Kasumi-1 (cell line): ENCODE measurements at regions not wholly inside any gene's neighbourhood (a gene's known extent, or its start where the extent isn't known, plus 50 kb on each side); places are given as distances from the start of the nearest gene placed in this dataset.
"Not testable (repeated sequence)": the region's sequence is repeated elsewhere in the genome, so short reads cannot be mapped to it uniquely, and the experiment has no call there.

Experiments used
- DNase-seq, 2 experiments: peaks; one replicate each; lab custom pipeline; 2025; lab: John Stamatoyannopoulos, UW

DNA sequence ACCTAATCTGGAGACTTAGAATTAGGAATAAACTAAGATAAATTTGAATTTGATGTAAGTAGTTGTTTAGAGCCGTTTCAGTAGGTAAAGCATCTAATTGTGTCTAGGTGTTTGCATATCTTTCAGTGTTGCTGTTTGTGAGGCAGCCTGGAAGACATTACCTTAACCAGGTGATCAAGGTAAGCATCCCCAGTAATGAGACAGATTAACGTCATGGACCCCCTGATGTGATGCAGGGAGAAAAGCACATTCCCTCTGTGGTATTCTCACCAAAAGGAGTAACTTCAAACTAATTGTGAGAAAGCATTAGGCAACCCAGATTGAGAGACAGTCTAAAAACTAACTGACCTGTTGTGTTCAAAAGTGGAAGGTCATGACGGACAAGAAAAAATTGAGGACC, 251.6 kb downstream of the NUAK1 start:
- no peak for DNase-seq

DNA sequence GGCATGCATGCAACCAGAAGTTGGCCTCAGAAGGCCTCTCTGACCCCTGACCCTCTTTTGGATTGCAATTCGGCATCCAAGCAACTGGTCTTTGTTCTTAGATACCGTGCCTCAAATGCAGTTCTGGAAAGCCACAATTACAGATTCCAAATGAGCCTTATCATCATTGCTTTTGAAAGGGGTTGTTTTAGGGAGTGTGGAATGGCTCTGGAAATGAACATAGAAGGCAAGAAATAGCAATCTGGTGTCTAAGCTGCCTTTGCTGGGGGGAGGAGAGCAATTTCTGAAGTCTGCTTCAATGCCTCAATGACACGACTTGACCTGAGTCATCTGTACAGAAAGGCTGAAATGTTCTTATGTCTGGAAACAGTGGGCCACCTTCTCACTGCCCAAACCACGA, 250.1 kb downstream of the NUAK1 start:
- DNase-seq = no peak

DNA sequence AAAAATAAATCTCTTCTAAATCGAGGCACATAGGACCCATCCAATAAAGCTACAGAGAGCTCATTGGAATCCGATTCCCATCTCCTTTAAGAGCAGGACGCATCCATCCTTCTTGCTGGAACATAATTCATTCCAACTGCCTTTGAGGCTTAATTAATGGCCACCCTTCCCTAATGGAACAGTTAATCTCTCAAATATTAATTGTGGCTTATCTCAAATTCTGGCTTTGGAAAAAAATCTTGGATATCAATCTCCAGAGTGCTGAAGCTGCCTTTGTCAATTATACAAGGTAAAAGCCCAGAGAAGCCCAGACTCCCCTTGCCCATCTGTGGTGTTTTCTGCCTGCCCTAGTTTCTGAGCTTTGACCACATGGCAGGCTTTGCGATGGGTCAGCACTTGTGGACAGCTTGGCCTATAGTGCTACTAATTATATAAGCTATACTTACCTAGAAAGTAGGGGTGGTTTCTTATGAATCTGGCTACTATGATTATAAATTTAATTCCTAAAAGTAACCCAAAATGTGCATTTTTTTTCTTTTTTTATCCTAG, 246.3 kb downstream of the NUAK1 start:
- DNase-seq = no peak

DNA sequence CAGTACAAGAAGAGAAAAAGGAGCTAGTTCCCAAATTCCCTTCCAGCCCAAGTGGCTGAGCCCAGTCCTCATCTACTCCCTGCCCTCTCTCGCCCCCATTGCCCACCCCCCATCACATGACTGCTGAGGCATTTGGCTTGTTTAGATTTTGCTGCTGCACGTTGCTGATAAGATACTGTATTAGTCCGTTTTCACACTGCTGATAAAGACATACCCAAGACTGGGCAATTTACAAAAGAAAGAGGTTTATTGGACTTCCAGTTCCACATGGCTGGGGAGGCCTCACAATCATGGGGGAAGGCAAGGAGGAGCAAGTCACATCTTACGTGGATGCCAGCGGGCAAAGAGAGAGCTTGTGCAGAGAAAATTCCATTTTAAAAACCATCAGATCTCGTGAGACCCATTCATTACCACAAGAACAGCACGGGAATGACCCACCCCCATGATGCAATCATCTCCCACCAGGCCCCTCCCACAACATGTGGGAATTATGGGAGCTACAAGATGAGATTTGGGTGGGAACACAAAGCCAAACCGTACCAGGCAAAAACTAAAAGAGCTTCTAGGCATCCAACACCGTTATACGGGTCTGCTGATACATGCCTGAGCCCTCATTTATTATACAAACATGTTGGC, 243.4 kb downstream of the NUAK1 start:
- not testable (repeated sequence) for DNase-seq

DNA sequence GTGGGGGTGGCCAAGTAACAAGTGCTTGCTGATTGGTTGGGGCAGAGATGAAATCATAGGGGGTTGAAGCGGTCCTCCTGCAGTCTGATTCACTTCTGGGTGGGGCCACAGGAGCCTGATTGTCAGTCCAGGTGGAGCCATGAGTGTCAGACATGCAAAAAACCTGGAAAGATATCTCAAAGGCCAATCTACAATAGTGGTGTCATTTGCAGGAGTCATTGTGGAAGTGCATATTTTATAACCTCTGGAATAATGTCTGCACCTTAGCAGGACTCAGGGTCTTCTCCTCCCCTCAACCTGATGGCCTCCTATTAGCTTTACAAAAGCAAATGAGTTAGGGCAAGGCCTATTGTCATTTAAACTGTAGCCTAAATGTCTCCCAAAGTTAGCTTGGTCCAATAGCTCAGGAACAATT, 241.4 kb downstream of the NUAK1 start:
- DNase-seq = no peak

DNA sequence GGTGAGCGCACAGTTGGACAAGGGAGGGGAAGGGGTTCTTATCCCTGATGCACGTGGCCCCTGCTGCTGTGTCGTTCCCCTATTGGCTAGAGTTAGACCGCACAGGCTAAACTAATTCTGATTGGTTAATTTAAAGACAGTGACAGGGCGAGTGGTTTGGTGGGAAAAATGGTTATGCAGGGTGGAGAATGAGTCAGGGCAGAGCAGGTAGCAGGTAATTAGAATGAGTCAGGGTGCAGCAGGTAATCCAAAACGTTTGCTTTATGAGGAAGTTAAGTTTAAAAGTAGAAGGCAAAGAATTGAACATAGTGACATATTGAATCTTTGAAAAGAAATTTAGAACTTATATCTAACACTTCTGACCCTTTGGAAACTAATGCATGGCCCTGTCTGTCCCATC, 240.5 kb downstream of the NUAK1 start:
- not testable (repeated sequence) for DNase-seq

DNA sequence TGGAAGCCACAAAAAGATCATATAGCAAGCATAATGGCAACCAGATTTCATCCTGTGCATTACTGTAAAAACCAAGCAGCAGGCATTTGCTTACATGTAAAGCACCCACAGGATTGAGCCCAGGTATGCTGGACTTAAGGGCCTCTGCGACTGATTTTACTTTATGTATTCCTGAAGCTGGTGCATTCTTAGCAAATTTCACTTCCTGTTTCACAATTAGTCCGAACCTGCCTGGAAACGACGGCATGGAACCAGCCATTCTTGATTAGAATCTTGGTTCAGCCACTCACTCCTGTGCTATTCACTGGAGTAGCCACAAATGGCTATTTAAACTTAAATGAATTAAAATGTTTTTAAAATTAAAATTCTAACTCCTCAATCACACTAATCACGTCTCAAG, 239.2 kb downstream of the NUAK1 start:
- DNase-seq = no peak

DNA sequence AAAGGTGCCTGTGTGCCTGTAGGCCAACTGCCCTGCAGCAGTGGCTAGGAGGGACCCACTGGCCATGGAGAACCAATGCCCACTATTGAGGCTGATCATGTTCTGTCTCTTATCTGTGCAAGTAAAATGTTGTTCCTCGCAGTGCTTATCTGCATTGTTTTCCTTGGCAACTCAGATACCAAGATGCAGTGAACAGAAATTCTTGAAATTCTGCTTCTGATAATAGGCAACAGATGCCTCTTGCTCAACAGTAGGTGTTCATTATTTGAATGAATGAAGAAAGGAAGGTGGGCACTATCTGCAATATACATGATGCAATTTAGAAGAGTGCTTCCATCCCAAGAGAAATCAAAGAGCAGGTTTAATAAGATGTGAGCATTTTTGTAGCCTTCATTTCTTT, 232.2 kb downstream of the NUAK1 start:
- DNase-seq = no peak

DNA sequence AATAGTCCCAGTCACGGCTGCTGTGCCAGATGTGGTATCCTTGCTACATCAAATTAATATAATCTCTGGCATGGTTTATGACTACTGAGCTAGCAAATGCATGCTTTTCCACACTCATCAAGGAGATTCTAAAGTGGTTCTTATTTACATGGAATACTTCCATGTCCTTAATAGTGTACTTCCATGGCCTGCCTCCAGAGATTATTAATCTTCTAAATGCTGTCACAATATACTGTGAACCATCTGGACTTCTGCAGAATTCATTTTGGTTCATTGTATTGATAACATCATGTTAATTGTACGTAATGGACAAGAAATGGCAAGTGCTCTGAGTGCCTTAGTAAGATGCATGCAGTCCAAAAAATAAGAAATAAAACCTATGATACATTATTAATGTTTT, 230.8 kb downstream of the NUAK1 start:
- no peak for DNase-seq

DNA sequence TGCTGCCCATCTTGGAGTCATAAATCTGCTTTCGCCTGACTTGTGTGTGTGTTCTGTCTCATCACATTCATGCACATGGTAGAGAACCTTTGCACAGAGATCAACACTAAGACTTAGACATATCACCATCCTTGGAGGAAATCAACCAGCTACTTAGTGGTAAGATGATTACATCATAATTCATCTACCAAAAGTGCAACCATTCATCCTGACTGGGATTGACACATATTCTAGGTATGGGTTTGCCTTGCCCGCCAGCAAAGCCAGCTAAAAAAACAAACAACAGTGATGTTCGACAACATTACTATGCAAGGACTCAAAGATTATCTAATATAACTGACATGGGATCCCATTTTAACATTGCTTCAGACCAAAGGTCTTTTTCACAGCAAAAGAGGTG, 228.7 kb downstream of the NUAK1 start:
- DNase-seq = no peak

DNA sequence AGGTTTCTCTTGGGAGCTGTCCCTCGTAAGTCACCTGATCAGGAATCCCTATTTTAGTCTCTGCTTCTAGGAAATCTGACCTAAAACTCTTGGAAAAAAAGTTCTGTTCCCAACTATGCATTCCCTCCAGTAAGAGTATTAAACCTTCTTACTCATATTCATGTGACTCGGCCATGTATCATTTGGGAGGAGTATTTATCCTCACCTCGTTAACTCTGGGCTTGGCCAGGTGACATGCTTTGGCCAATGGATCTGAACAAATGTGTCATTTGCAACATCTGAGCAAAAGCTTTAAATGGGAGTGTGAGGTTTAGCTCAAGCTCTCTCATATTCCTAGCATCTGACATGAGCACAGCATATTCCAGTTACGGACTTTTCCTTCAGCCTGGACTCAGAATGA, 226.8 kb downstream of the NUAK1 start:
- DNase-seq = no peak

DNA sequence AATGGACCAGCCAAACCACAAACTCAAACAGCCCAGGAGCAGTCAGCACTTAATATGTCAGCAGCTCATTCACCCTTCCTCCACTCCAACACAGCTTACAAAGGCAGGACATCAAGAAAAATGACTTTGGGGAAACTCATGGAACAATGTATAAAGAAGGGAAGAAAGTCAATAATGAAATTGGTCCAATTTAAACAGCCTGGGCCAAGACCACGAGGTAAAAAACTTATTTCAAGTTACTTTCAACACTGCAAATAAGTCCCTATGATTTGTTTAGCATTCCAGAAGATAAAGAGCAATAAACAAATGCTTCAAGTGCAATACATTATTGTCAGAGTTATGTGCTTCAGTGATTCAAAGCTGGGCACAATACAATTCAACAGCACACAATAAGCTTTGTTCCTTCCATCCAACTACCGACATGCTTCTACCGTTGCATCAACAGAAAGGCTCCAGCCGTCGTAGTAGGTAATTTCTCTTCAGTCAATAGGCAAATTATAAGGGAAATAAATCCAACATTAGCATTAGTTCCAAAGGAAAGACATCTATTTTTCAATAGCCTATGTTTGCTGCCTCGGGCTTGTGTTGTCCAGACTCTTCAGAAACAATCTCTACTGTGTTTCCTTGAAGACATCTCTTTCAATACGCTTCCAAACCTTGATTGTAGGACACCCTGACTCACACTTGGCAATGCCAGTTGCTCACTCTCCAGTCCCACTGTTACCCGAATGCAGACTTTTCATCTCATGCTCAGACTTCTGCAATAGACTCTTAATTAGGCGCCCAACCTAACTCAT, 225.7 kb downstream of the NUAK1 start:
- no peak for DNase-seq

DNA sequence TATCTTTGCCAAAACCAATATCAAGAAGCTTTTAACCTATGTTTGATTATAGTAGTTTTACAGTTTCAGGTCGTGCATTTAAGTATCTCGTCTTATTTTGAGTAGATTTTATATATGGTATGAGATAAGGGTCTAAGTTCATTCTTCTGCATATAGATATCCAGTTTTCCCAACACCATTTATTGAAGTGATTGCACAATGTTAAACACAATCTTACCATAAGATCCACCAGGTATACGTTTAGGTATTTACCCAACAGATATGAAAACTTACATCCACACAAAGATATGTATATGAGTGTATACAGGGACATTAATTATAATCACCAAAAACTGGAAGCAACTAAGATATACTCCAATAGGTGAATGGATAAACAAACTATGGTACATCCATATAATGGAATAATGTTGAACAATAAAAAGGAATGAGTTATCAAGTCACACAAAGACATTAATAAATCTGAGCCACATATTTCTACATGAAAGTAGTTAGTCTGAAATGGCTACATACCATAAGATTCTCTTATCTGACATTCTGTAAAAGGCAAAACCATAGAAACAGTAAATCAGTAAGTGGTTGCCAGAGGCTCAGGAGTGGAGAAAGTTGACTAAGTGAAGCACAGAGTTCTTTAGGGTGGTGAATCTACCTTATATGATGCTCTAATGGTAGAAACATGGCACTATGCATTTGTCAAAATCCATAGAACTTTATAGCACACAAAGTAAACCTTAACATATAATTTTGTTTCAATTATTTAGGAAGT, 222.6 kb downstream of the NUAK1 start:
- no peak for DNase-seq

DNA sequence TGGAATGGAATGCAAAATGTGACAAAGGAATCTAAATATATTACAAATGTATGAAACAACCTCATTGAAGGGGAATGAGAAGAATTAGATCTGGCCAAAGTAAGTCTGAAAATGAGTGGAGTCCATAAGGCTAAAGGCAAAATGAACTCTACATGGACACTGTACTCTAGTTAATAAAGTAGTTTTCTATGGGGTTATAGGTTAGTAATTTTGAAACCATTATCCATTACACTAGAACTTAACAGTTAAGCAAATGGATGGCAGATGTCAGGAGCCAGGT, 222.1 kb downstream of the NUAK1 start:
- DNase-seq = no peak

DNA sequence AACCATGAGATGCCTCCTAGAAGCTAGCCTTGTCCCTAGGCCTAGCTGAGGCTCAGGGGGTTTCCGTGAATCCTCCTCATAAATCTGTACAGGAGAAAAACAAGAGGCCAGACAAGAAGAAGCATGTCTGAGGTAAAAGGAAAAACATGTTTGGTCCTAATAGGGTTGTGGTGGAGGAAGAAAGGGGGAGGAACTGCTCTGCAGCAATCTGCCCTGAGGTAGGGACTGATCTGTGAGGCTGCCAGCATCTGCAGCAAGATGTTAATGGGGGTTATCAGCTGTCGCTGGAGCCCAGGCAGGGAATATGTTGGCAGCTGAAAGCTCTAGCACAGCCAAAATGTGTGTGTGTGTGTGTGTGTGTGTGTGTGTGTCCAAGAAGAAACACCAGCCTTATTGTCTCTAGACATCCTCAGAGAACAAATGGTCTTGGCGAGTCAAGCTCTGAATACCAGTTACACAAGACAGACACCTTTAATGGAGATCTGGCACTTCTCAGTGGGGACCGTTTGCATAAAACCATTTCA, 218.5 kb downstream of the NUAK1 start:
- no peak for DNase-seq

DNA sequence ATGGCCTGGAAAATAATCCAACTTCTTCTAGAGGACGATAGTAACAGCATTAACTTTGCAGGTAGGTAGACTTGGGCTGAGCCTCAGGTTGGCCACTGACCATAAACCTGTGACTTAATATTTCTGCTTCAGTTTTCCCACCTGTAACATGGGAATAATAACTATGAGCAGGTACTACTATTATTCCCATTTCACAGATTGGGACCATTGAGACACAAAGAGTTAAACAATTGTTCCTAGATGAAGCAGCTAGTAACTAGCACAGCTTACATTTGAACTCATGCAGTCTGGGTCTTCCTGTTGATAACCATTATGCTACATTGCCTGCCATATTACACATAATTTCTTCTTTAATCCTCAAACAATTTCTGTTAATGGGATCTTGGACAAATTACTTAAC, 217.7 kb downstream of the NUAK1 start:
- no peak for DNase-seq

DNA sequence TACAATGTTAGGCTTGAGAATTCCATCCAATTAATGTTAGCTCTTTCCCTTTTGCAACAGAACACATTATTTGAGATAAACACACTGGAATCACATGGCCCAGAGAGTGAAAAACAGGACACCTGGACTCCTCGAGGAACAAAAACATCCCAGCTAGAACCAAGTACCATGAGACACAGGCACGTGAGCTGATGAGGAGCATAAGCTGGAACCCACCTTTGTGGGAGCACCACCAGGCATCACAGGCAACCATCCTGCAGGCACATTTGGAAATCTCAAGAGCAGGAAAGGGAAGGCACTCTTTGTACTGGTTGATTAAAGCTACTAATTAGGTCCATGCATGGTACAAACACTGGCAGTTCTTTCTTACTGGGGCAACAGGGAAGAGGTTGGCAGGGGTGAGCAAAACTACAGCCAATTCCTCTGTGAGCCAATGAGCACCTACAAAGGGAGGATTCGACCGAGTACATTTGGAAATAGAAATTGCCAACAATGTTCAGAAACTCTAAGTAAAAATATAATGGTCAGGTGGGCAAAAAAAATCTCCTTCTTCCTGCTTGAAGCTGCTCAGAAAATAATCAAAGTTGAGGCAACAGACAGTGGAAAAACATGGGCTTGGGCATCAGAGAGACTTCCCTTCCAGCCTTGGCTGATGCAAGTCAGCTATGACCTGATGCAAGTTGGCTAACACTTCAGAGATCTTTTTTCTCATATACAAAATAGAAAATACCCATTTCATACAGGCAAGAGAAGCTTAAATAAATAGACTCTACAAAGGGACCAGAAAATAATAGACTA, 216.7 kb downstream of the NUAK1 start:
- no peak for DNase-seq

DNA sequence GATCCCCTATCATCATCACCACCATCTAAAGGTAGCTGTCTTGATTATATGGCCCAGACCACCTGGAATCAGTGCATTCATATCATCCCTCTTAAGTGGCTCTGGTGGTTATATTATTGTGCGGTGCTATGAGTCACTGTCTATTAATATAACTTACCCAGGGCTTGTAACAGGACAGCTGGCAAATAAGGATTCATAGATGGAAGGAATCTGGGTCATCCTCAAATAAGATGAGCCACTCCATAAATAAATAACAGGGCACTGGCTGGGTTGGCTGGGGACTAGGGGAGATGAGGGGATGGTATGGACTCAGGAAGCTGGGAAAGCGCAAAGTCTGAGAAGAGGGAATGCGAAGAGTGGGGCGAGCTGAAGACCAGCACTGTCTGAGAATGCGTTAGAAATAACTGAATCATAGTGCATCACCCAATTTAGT, 216.1 kb downstream of the NUAK1 start:
- DNase-seq = no peak

DNA sequence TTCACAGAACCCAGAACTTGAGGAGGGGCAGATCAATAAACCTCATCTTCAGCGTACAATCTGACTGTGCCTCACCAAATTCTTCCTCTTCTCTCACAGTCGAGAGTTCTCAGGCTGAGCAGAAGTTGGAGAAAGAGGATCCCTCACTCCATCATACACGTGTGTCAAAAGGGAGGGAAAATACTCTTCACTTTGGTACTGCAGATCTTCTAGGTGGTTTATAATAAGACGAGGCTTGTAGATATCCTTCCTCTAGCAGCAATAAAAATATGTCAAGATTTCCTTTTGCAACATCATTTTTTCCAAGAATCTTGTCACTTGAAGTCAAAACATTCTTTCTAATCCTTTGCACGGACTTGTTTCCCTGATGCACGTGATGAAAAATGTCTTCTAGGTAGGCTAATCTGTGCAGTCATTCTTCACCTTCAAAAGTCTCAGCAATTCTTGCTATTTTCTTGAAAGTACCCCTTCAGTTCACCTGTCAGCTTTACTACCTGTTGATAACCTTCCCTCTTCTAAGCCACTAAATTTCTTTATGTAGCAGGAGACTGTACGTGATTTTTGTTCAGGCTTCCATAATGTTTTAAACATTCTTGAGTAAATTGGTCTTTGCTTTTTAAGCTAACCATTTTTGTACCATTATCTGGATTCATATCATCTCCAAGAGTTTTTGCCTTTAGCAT, 214.1 kb downstream of the NUAK1 start:
- DNase-seq = no peak

DNA sequence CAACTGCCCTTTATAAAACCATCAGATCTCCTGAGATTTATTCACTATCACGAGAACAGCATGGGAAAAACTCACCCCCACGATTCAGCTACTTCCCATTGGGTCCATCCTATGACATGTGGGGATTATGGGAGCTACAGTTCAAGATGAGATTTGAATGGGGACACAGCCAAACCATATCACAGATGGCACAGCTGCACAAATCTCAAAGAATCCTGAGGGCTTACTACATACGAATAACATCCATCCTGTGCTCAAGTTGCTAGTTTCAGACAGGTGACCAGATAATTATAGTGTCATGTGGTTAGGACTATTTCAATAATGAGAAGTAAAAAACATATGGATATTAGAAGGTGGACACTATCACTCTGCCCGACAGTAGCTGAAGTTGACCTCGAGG, 211.2 kb downstream of the NUAK1 start:
- no peak for DNase-seq

DNA sequence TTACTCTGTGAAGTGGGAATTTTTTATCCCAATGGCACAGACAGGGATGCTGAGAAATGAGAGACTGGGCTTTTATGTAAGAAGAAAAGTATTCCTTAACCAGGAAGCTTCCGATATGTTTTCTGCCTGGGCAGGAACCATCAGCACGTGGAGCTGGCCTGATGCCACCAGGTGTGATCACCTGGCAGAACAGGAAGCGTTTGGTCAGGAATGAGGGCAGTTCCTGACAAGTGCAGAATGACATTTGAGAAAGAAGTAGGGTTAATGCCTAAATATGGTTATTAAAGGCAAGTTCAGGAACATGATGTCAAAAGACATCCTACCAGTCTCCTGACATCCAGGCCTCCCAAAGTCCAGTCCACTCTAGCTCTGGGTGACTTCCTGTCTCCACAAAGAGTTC, 210.3 kb downstream of the NUAK1 start:
- no peak for DNase-seq
